ENCODE measurements at regions not wholly inside any gene's neighbourhood (a gene's known extent, or its start where the extent isn't known, plus 50 kb on each side); places are given as distances from the start of the nearest gene placed in this dataset.
A peak's percentile ranks its signal among the peaks of the same experiment; 100 is the strongest.
"Not testable (repeated sequence)": the region's sequence is repeated elsewhere in the genome, so short reads cannot be mapped to it uniquely, and the experiment has no call there.

GRCh38 chrX:46367491-46367890, 177.7 kb downstream of the ZNF674 start:
- DNase-seq (ENCODE audit: low spot score) (no peak), FAIRE-seq (no peak)

GRCh38 chrX:46366381-46367207, 178.6 kb downstream of the ZNF674 start:
- DNase-seq (ENCODE audit: low spot score) = no peak

GRCh38 chrX:46354481-46354880, 190.7 kb downstream of the ZNF674 start:
- FAIRE-seq = no peak
- DNase-seq (ENCODE audit: low spot score) = no peak

More at GRCh38 chrX:46366381-46367207, 178.6 kb downstream of the ZNF674 start:
- FAIRE-seq = no peak

- FAIRE-seq = no peak
- DNase-seq (ENCODE audit: low spot score) = no peak
Observed at GRCh38 chrX:46341767-46342322, 203.4 kb downstream of the ZNF674 start.

- DNase-seq (ENCODE audit: low spot score) (no peak), FAIRE-seq (no peak)
Observed at GRCh38 chrX:46340696-46341095, 204.5 kb downstream of the ZNF674 start.

GRCh38 chrX:46333550-46333949, 211.7 kb downstream of the ZNF674 start:
- FAIRE-seq (peak; percentile 82), DNase-seq (ENCODE audit: low spot score) (peak; percentile 64)

- DNase-seq (ENCODE audit: low spot score) (no peak), FAIRE-seq (no peak)
Observed at GRCh38 chrX:46330981-46331380, 214.2 kb downstream of the ZNF674 start.

GRCh38 chrX:46330513-46330912, 214.7 kb downstream of the ZNF674 start:
- no peak for FAIRE-seq
- DNase-seq (ENCODE audit: low spot score) = no peak

GRCh38 chrX:46328133-46328532, 217.1 kb downstream of the ZNF674 start:
- DNase-seq (ENCODE audit: low spot score) = no peak
- no peak for FAIRE-seq

GRCh38 chrX:46327566-46328115, 217.6 kb downstream of the ZNF674 start:
- FAIRE-seq = peak; percentile 89
- peak; percentile 85 for DNase-seq (ENCODE audit: low spot score)

GRCh38 chrX:46326161-46326560, 219.1 kb downstream of the ZNF674 start:
- FAIRE-seq (no peak), DNase-seq (ENCODE audit: low spot score) (peak; percentile 43)

- peak; percentile 96 for FAIRE-seq
- DNase-seq (ENCODE audit: low spot score) = peak; percentile 97
Observed at GRCh38 chrX:46325312-46325877, 219.8 kb downstream of the ZNF674 start.

- no peak for FAIRE-seq
- DNase-seq (ENCODE audit: low spot score) = no peak
Observed at GRCh38 chrX:46324166-46324565, 221.1 kb downstream of the ZNF674 start.

GRCh38 chrX:46322929-46323328, 222.3 kb downstream of the ZNF674 start:
- DNase-seq (ENCODE audit: low spot score); FAIRE-seq: not testable (repeated sequence)

GRCh38 chrX:46321676-46322075, 223.5 kb downstream of the ZNF674 start:
- no peak for DNase-seq (ENCODE audit: low spot score)
- FAIRE-seq = no peak

GRCh38 chrX:46319750-46320149, 225.5 kb downstream of the ZNF674 start:
- DNase-seq (ENCODE audit: low spot score) = no peak
- no peak for FAIRE-seq

- FAIRE-seq = no peak
- no peak for DNase-seq (ENCODE audit: low spot score)
Observed at GRCh38 chrX:46318551-46318950, 226.7 kb downstream of the ZNF674 start.

GRCh38 chrX:46317163-46317562, 228.1 kb downstream of the ZNF674 start:
- FAIRE-seq (peak; percentile 66), DNase-seq (ENCODE audit: low spot score) (peak; percentile 33)

- FAIRE-seq (no peak), DNase-seq (ENCODE audit: low spot score) (no peak)
Observed at GRCh38 chrX:46311581-46312120, 233.6 kb downstream of the ZNF674 start.

- DNase-seq (ENCODE audit: low spot score) (no peak), FAIRE-seq (no peak)
Observed at GRCh38 chrX:46310815-46311497, 234.3 kb downstream of the ZNF674 start.

GRCh38 chrX:46308110-46308509, 237.1 kb downstream of the ZNF674 start:
- DNase-seq (ENCODE audit: low spot score) (no peak), FAIRE-seq (no peak)

Data from RCC 7860 (cell line).